Tibial artery (tissue), 4 donors: ENCODE measurements at regions not wholly inside any gene's neighbourhood (a gene's known extent, or its start where the extent isn't known, plus 50 kb on each side); places are given as distances from the start of the nearest gene placed in this dataset.

Experiments
- DNase-seq, 2 donors: peaks; one replicate each; pipeline ENCODE4 v3.0.0-alpha.2; 2019
- H3K27ac ChIP-seq, 2 donors: fragments of 200-600 bp; sonication (generic) in 1 of 2; 1 replicate in 1 of 2; 2 replicates in 1 of 2; pipeline ENCODE4 v1.5.1; 2018 to 2019; ENCODE audit warnings: mild to moderate bottlenecking in 1 of 2
- H3K27me3 ChIP-seq, 2 donors: fragments of 200-600 bp; sonication (generic) in 1 of 2; one replicate each; pipeline versions ENCODE4 v1.5.1 to v1.6.0; 2016 to 2019
- H3K36me3 ChIP-seq, 3 donors: fragments of 200-600 bp; sonication (generic) in 2 of 3; one replicate each; pipeline ENCODE4 v1.5.1; 2016 to 2019; ENCODE audit warnings: mild to moderate bottlenecking in 2 of 3
- H3K4me1 ChIP-seq, 4 donors: fragments of 200-600 bp; sonication (generic) in 2 of 4; 1 replicate in 3 of 4; 2 replicates in 1 of 4; pipeline ENCODE4 v1.5.1; 2016 to 2019
- H3K4me3 ChIP-seq, 2 donors: fragments of 200-600 bp; sonication (generic) in 1 of 2; 1 replicate in 1 of 2; 2 replicates in 1 of 2; pipeline ENCODE4 v1.5.1; 2018 to 2019; ENCODE audit warnings: mild to moderate bottlenecking in 2 of 2
- H3K9me3 ChIP-seq, 3 donors: fragments of 200-600 bp; sonication (generic) in 1 of 3; one replicate each; pipeline ENCODE4 v1.5.1; 2016 to 2019
- intact Hi-C: fragments of 100-400 bp; cut with DNase I; formaldehyde crosslinking; loops from one replicate; pipeline ENCODE4 v1.15.0; 2023; ENCODE audit warnings: low total_unique reads
- TF ChIP-seq, protein P1 (sequence below), 2 experiments: fragments of 200-600 bp in 1 of 2; fragments of 450-650 bp in 1 of 2; IDR thresholded peaks; one replicate each; pipeline ENCODE4 v1.5.1; 2017 to 2019; ENCODE audit warnings: antibody characterized with exemption in 2 of 2, mild to moderate bottlenecking in 1 of 2, moderate library complexity in 1 of 2

DNA sequence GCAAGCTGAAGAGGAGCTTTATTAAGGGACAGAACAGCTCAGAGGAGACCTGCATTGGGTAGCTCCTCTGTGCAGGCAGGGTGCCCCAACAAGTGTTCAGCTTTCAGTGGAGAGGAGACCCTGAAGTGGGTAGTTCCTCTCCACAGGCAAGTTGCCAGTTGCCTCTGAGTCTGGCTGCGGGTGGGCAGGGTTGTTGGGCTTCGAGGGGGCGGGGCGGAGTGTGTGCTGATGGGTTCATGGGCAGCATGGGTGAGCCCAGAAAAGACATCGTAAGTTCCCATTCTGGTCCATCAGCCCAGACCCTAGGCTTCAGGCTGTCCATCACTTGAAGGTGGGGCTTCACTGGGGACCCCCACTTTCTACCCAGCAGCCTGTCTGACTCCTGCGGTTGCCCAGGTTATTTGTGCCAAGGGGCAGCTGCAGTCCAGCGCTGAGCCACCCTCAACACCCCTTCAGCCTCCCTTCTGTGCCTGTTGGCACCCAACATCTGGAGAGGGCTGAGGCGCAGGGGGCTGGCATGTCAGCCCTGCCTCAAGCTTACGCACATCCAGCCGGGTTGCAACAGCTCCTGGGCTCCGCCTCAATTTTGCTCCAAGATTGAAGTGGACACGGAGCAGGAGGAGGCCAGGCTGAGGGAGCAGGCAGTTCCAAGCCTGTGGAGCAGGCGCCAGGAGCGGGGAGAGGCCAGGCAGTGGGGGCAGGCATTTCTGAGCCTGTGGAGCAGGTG is 350.5 kb upstream of the PCDH20 start:
- TF ChIP-seq, protein P1, sequence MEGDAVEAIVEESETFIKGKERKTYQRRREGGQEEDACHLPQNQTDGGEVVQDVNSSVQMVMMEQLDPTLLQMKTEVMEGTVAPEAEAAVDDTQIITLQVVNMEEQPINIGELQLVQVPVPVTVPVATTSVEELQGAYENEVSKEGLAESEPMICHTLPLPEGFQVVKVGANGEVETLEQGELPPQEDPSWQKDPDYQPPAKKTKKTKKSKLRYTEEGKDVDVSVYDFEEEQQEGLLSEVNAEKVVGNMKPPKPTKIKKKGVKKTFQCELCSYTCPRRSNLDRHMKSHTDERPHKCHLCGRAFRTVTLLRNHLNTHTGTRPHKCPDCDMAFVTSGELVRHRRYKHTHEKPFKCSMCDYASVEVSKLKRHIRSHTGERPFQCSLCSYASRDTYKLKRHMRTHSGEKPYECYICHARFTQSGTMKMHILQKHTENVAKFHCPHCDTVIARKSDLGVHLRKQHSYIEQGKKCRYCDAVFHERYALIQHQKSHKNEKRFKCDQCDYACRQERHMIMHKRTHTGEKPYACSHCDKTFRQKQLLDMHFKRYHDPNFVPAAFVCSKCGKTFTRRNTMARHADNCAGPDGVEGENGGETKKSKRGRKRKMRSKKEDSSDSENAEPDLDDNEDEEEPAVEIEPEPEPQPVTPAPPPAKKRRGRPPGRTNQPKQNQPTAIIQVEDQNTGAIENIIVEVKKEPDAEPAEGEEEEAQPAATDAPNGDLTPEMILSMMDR (IDR thresholded peaks at IDR 0.05) = no peak
- H3K27ac ChIP-seq = no peak overlapping the region
- peaks cover 0 to 4% (median 0%) of the 10 kb centered on the region in 3 donors for H3K9me3 ChIP-seq
- intact Hi-C loops = no loop called here
- H3K4me3 ChIP-seq = no peak overlapping the region
- H3K36me3 ChIP-seq = no peaks in the 10 kb centered on the region
- no peak for DNase-seq
- no peaks in the 10 kb centered on the region for H3K4me1 ChIP-seq
- no peaks in the 10 kb centered on the region for H3K27me3 ChIP-seq

DNA sequence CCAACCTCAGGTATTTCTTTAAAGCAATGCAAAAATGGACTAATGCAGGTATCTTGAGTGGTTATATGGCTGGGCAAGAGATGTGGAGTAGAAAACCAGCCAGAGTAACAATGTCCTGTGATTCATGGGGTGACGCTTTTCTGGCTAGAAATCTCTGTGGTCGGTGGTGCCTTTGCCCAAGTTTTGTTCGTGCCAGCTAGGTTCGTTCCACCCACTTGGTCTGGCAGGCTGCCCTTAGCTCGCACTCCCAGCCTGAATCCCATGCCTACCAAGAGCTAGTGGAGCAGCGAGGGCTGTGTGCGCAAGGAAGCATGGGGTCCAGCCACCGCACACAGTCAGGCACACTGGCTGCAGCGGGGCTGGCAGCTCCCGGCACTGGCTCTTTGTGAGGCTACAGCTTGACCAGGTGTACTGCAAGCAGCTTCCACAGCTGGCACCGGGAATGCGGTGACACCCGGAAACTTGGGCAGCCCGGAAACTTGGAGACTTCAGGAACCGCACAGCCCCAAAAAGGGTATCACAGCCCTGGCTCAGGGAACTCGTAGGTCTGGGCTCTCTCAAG is 349.6 kb upstream of the PCDH20 start:
- intact Hi-C loops = no loop called here
- Histone ChIP-seq H3K27me3 (no peaks in the 10 kb centered on the region), H3K4me3 (no peak overlapping the region), H3K27ac (no peak overlapping the region), H3K4me1 (no peaks in the 10 kb centered on the region), H3K9me3 (peaks cover 0 to 4% (median 0%) of the 10 kb centered on the region in 3 donors), H3K36me3 (no peaks in the 10 kb centered on the region)
- TF ChIP-seq, protein P1 (IDR thresholded peaks at IDR 0.05) = no peak
- DNase-seq = no peak

DNA sequence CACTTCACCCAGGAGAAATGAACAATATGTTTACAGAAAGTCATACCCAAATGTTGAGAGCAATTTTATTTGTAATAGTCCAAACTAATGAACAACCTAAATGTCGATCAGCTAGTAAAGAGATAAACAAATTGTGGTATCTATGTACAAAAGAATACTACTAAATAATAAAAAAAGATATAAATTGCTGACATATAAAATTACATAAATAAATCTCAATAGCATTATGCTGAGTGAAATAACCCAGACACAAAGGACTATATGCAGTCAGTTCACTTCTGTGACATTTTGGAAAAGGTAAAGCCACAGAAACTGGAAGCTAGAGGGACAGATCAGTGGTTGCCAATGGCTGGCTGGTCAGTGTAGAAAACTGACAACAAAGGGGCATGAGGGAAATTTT is 346.0 kb upstream of the PCDH20 start:
- intact Hi-C loops = no loop called here
- no peak for DNase-seq
- no peak overlapping the region for H3K4me3 ChIP-seq
- H3K27me3 ChIP-seq = no peaks in the 10 kb centered on the region
- peaks cover 0 to 4% (median 3%) of the 10 kb centered on the region in 3 donors for H3K9me3 ChIP-seq
- H3K27ac ChIP-seq = no peak overlapping the region
- H3K4me1 ChIP-seq = no peaks in the 10 kb centered on the region
- TF ChIP-seq, protein P1 (IDR thresholded peaks at IDR 0.05) = no peak
- H3K36me3 ChIP-seq = no peaks in the 10 kb centered on the region

DNA sequence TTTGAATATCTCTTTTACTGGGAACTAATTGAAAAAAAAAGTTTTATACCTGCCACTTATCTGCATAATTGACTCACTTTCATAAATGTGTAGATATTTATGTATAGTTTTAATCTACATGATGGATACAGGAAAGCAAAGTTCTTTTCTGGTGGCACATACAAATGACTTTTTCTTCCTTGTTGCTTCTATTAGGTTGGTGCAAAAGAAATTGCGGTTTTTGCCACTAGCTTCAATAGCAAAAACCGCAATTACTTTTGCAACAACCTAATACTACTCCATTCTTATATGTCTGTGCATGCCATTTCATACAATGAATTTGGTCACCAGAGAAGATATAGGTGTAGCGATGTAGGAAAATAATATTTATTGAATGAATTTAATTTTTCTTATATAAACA is 344.5 kb upstream of the PCDH20 start:
- H3K4me1 ChIP-seq = no peaks in the 10 kb centered on the region
- no peaks in the 10 kb centered on the region for H3K36me3 ChIP-seq
- H3K4me3 ChIP-seq = no peak overlapping the region
- intact Hi-C loops = no loop called here
- H3K27me3 ChIP-seq = no peaks in the 10 kb centered on the region
- TF ChIP-seq, protein P1 (IDR thresholded peaks at IDR 0.05) = no peak
- H3K27ac ChIP-seq = no peak overlapping the region
- no peak for DNase-seq
- H3K9me3 ChIP-seq = peaks cover 0 to 10% (median 0%) of the 10 kb centered on the region in 3 donors

DNA sequence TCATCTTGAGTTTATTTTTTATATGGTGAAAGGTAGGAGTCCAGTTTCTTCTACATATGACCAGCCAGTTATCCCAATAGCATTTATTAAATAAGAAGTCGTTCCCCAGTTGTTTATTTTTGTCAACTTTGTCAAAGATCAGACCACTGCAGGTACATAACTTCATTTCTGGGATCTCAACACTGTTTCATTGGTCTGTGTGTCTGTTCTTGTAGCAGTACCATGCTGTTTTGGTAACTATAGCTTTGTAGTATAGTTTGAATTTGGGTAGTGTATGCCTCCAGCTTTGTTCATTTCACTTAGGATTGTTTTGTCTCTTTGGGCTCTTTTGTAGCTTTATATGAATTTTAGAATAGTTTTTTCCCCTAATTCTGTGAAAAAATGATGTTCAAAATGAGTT is 340.4 kb upstream of the PCDH20 start:
- no peak overlapping the region for H3K27ac ChIP-seq
- H3K9me3 ChIP-seq = peaks cover 0 to 10% (median 0%) of the 10 kb centered on the region in 3 donors
- no peaks in the 10 kb centered on the region for H3K4me1 ChIP-seq
- no peak overlapping the region for H3K4me3 ChIP-seq
- intact Hi-C loops = no loop called here
- TF ChIP-seq, protein P1 (IDR thresholded peaks at IDR 0.05) = no peak
- no peaks in the 10 kb centered on the region for H3K36me3 ChIP-seq
- DNase-seq = no peak
- no peaks in the 10 kb centered on the region for H3K27me3 ChIP-seq
